A549 (cell line): ENCODE measurements at regions not wholly inside any gene's neighbourhood (a gene's known extent, or its start where the extent isn't known, plus 50 kb on each side); places are given as distances from the start of the nearest gene placed in this dataset.

ENCODE experiments used
- CEBPB ChIP-seq, 2 experiments: fragments of >200 bp in 1 of 2; sonication (Bioruptor Twin) in 1 of 2; formaldehyde crosslinking in 1 of 2; IDR thresholded peaks; 2 replicates each; pipeline ENCODE4 v1.6.1; 2012 to 2016
- CTCF ChIP-seq: fragments of >200 bp; sonication (Bioruptor Twin); formaldehyde crosslinking; IDR thresholded peaks from 3 replicates; pipeline ENCODE4 v1.5.1; 2016
- EP300 ChIP-seq, 2 experiments: fragments of >200 bp; sonication (Bioruptor Twin); formaldehyde crosslinking; IDR thresholded peaks; 2 replicates in 1 of 2; 3 replicates in 1 of 2; pipeline ENCODE4 v1.6.1; 2016 to 2017
- POLR2A ChIP-seq: IDR thresholded peaks from 2 replicates; pipeline ENCODE4 v1.6.1; 2012; ENCODE audit warnings: mild to moderate bottlenecking, low read length
- POLR2AphosphoS2 ChIP-seq: conservative IDR thresholded peaks from 2 replicates; pipeline ENCODE4 v1.6.1; 2012; ENCODE audit warnings: low read length, improper control_type of control experiment, inconsistent platforms
- RAD21 ChIP-seq, 2 experiments: fragments of >200 bp in 1 of 2; sonication (Bioruptor Twin) in 1 of 2; formaldehyde crosslinking in 1 of 2; IDR thresholded peaks in 1 of 2; conservative IDR thresholded peaks in 1 of 2; 2 replicates in 1 of 2; 3 replicates in 1 of 2; pipeline ENCODE4 v1.6.1; 2012 to 2018; ENCODE audit warnings: inconsistent platforms in 1 of 2

GRCh38 chr16:6114691-6115090, 1017.1 kb upstream of the EEF2KMT start:
- TF ChIP-seq CTCF (no peak), POLR2AphosphoS2 (no peak), EP300 (IDR thresholded peaks at IDR 0.05) (no peak), CEBPB (IDR thresholded peaks at IDR 0.05) (no peak), RAD21 (conservative IDR thresholded peaks at IDR 0.05 in 1 of 2, IDR thresholded peaks at IDR 0.05 in 1 of 2) (no peak), POLR2A (no peak)
